Activated T-cell treated with anti-CD3 and anti-CD28 coated beads for 4 hours (primary cell): ENCODE measurements at regions not wholly inside any gene's neighbourhood (a gene's known extent, or its start where the extent isn't known, plus 50 kb on each side); places are given as distances from the start of the nearest gene placed in this dataset.
"Not testable (repeated sequence)": the region's sequence is repeated elsewhere in the genome, so short reads cannot be mapped to it uniquely, and the experiment has no call there.

Experiments
- DNase-seq: peaks from one replicate; pipeline ENCODE4 v3.0.0-alpha.2; 2020

- DNase-seq, result no peak
These were observed 160.2 kb downstream of the SH2D4B start for GRCh38 chr10:80697926-80698325.

- peak; percentile 54 for DNase-seq
These were observed 161.9 kb downstream of the SH2D4B start for GRCh38 chr10:80699602-80700039.

- no peak for DNase-seq
These were observed 162.6 kb downstream of the SH2D4B start for GRCh38 chr10:80700252-80700651.

GRCh38 chr10:80700760-80701444 is 163.2 kb downstream of the SH2D4B start:
- no peak for DNase-seq

GRCh38 chr10:80701706-80702105 is 164.0 kb downstream of the SH2D4B start:
- no peak for DNase-seq

- no peak for DNase-seq
These were observed 164.4 kb downstream of the SH2D4B start for GRCh38 chr10:80702143-80702542.

GRCh38 chr10:80705899-80706298 is 168.2 kb downstream of the SH2D4B start:
- no peak for DNase-seq

GRCh38 chr10:80708185-80708584 is 170.5 kb downstream of the SH2D4B start:
- DNase-seq, result no peak

GRCh38 chr10:80708808-80709207 is 171.1 kb downstream of the SH2D4B start:
- DNase-seq, result no peak

- DNase-seq, result no peak
These were observed 172.2 kb downstream of the SH2D4B start for GRCh38 chr10:80709866-80710265.

- no peak for DNase-seq
These were observed 175.8 kb downstream of the SH2D4B start for GRCh38 chr10:80713398-80713928.

GRCh38 chr10:80714566-80714965 is 176.9 kb downstream of the SH2D4B start:
- DNase-seq, result no peak

GRCh38 chr10:80718024-80718423 is 180.3 kb downstream of the SH2D4B start:
- no peak for DNase-seq

- no peak for DNase-seq
These were observed 182.2 kb downstream of the SH2D4B start for GRCh38 chr10:80719935-80720334.

- DNase-seq, result no peak
These were observed 182.8 kb downstream of the SH2D4B start for GRCh38 chr10:80720549-80720948.

- not testable (repeated sequence) for DNase-seq
These were observed 190.7 kb downstream of the SH2D4B start for GRCh38 chr10:80728354-80728753.

- DNase-seq, result no peak
These were observed 192.2 kb downstream of the SH2D4B start for GRCh38 chr10:80729896-80730295.

GRCh38 chr10:80730522-80730921 is 192.8 kb downstream of the SH2D4B start:
- no peak for DNase-seq

GRCh38 chr10:80734589-80734988 is 196.9 kb downstream of the SH2D4B start:
- no peak for DNase-seq

- no peak for DNase-seq
These were observed 199.5 kb downstream of the SH2D4B start for GRCh38 chr10:80737209-80737608.

GRCh38 chr10:80739328-80739727 is 201.6 kb downstream of the SH2D4B start:
- DNase-seq, result no peak

- no peak for DNase-seq
These were observed 202.4 kb downstream of the SH2D4B start for GRCh38 chr10:80739963-80740715.

GRCh38 chr10:80741278-80741677 is 203.6 kb downstream of the SH2D4B start:
- no peak for DNase-seq

- DNase-seq, result no peak
These were observed 212.6 kb downstream of the SH2D4B start for GRCh38 chr10:80750268-80750667.
